OCI-LY7 (cell line): ENCODE measurements at regions not wholly inside any gene's neighbourhood (a gene's known extent, or its start where the extent isn't known, plus 50 kb on each side); places are given as distances from the start of the nearest gene placed in this dataset.

Source experiments
- BruUV-seq: library from RNA; stranded (reverse); fragments of 400-500 nt; replicated peaks from 2 replicates; lab custom pipeline; 2021; lab: Mats Ljungman, UMichigan
- CTCF ChIA-PET: fragments of 300-600 bp; sonication (Branson Sonifier 250); formaldehyde crosslinking; loops from one replicate; lab custom pipeline; 2022; ENCODE audit warnings: antibody characterized with exemption; ENCODE audit not compliant: unreplicated experiment; lab: Charles Lee
- POLR2A ChIA-PET: fragments of 300-600 bp; sonication (Branson Sonifier 250); formaldehyde crosslinking; loops from one replicate; lab custom pipeline; 2022; ENCODE audit warnings: antibody characterized with exemption; lab: Charles Lee
- DNase-seq: peaks from one replicate; pipeline ENCODE4 v3.0.0-alpha.2; 2015; ENCODE audit warnings: low spot score
- H2AFZ ChIP-seq: fragments of 200-600 bp; sonication (generic), shearing (Covaris generic); 2 replicates; pipeline ENCODE4 v1.6.1; 2014; ENCODE audit warnings: mild to moderate bottlenecking, antibody characterized with exemption, low read length, moderate library complexity
- H3K27ac ChIP-seq: fragments of 200-600 bp; sonication (generic); 2 replicates; pipeline ENCODE4 v1.5.1; 2014; ENCODE audit warnings: mixed run types, low read depth, mild to moderate bottlenecking, moderate library complexity, low read length, inconsistent platforms; ENCODE audit not compliant: poor library complexity, severe bottlenecking
- H3K36me3 ChIP-seq: fragments of 200-600 bp; sonication (generic); 2 replicates; pipeline ENCODE4 v1.6.1; 2014; ENCODE audit warnings: mild to moderate bottlenecking, antibody characterized with exemption, low read length, moderate library complexity, mixed read lengths; ENCODE audit not compliant: insufficient read depth
- H3K4me1 ChIP-seq: fragments of 200-600 bp; sonication (generic); 2 replicates; pipeline ENCODE4 v1.5.1; 2014; ENCODE audit warnings: mild to moderate bottlenecking, low read length; ENCODE audit not compliant: insufficient read depth, poor library complexity, severe bottlenecking
- H3K4me2 ChIP-seq: fragments of 200-600 bp; sonication (generic); 2 replicates; pipeline ENCODE4 v1.6.1; 2014; ENCODE audit warnings: mild to moderate bottlenecking, low read length
- H3K4me3 ChIP-seq: fragments of 200-600 bp; sonication (generic); 2 replicates; pipeline ENCODE4 v1.5.1; 2014; ENCODE audit warnings: mild to moderate bottlenecking, low read depth, low read length; ENCODE audit not compliant: poor library complexity, severe bottlenecking
- H3K79me2 ChIP-seq: fragments of 200-600 bp; sonication (generic); 2 replicates; pipeline ENCODE4 v1.6.1; 2016; ENCODE audit warnings: low read depth, mild to moderate bottlenecking, low read length, moderate library complexity, mixed read lengths; ENCODE audit not compliant: insufficient read depth
- H3K9me2 ChIP-seq: fragments of 200-600 bp; sonication (generic); 2 replicates; pipeline ENCODE4 v1.6.1; 2016; ENCODE audit warnings: mild to moderate bottlenecking, low read length, mixed read lengths; ENCODE audit not compliant: insufficient read depth
- H3K9me3 ChIP-seq: fragments of 200-600 bp; sonication (generic); 2 replicates; pipeline ENCODE4 v1.6.1; 2014; ENCODE audit warnings: mild to moderate bottlenecking, mixed run types, low read length, mixed read lengths
- H4K20me1 ChIP-seq: fragments of 200-600 bp; sonication (generic); 2 replicates; pipeline ENCODE4 v1.6.1; 2014; ENCODE audit warnings: mild to moderate bottlenecking, antibody characterized with exemption, low read length, moderate library complexity, mixed read lengths; ENCODE audit not compliant: insufficient read depth
- EZH2phosphoT487 ChIP-seq: fragments of 200-600 bp; sonication (generic); IDR thresholded peaks from 2 replicates; pipeline ENCODE4 v1.6.1; 2018; ENCODE audit warnings: low read depth, borderline replicate concordance, mild to moderate bottlenecking, mixed run types, antibody characterized with exemption, low read length, moderate library complexity, mixed read lengths
- intact Hi-C: fragments of 100-400 bp; cut with micrococcal nuclease; formaldehyde crosslinking; loops from one replicate; pipeline ENCODE4 v1.10.0; 2022; ENCODE audit not compliant: unreplicated experiment
- TF ChIP-seq, protein P1 (sequence below): fragments of 200-600 bp; sonication (generic); conservative IDR thresholded peaks from 2 replicates; pipeline ENCODE4 v1.5.1; 2014; ENCODE audit warnings: mild to moderate bottlenecking, antibody characterized with exemption, low read length, moderate library complexity, mixed read lengths

DNA sequence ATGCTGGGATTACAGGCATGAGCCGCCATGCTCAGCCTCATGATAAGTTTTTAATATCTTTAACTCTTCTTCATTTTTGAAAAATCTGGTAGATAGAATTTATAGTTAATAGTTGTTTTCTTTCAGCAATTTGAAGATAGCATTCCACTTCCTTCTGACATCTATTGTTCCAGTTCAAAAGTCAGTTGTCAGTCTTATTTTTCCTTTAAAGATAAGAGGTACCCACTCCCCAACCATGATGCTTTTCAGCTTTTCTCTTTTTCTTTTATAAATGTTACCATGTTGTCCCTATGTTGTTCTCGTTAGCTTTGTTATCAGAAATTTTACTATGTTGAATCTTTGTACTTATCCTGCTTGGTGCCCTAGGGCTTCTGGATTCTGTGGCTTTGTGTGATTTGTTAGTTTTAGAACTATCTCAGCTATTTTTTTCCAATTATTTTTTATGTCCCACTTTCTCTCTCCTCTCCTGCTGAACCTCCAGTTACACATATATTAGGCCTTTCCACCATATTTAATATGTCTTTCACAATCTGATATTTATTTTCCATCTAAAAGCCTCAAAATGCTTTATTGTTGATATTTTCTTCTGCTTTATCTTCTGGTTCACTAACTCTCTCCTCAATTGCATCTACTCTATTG, 181.6 kb upstream of the FOXN3 start:
- no peak overlapping the region for H3K4me3 ChIP-seq
- POLR2A ChIA-PET, result no interaction called here
- TF ChIP-seq, protein P1, sequence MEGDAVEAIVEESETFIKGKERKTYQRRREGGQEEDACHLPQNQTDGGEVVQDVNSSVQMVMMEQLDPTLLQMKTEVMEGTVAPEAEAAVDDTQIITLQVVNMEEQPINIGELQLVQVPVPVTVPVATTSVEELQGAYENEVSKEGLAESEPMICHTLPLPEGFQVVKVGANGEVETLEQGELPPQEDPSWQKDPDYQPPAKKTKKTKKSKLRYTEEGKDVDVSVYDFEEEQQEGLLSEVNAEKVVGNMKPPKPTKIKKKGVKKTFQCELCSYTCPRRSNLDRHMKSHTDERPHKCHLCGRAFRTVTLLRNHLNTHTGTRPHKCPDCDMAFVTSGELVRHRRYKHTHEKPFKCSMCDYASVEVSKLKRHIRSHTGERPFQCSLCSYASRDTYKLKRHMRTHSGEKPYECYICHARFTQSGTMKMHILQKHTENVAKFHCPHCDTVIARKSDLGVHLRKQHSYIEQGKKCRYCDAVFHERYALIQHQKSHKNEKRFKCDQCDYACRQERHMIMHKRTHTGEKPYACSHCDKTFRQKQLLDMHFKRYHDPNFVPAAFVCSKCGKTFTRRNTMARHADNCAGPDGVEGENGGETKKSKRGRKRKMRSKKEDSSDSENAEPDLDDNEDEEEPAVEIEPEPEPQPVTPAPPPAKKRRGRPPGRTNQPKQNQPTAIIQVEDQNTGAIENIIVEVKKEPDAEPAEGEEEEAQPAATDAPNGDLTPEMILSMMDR, result no peak
- TF ChIP-seq EZH2phosphoT487, result no peak
- peaks cover 9% of the 10 kb centered on the region; the same call in 1 of the 2 replicates for H3K36me3 ChIP-seq
- intact Hi-C loops, result no loop called here
- no peaks in the 10 kb centered on the region for H3K9me2 ChIP-seq
- H4K20me1 ChIP-seq, result no peaks in the 10 kb centered on the region
- H3K79me2 ChIP-seq, result 0 out of 2 replicates have a peak, but pooled peaks cover 2% of the 10 kb centered on the region
- no peaks in the 10 kb centered on the region for H3K4me1 ChIP-seq
- peak; percentile 44 for DNase-seq
- H2AFZ ChIP-seq, result no peak overlapping the region
- no peak overlapping the region for H3K27ac ChIP-seq
- H3K9me3 ChIP-seq, result peaks cover 61% of the 10 kb centered on the region
- H3K4me2 ChIP-seq, result no peak overlapping the region
- CTCF ChIA-PET, result no interaction called here
- no TSS peak for BruUV-seq

DNA sequence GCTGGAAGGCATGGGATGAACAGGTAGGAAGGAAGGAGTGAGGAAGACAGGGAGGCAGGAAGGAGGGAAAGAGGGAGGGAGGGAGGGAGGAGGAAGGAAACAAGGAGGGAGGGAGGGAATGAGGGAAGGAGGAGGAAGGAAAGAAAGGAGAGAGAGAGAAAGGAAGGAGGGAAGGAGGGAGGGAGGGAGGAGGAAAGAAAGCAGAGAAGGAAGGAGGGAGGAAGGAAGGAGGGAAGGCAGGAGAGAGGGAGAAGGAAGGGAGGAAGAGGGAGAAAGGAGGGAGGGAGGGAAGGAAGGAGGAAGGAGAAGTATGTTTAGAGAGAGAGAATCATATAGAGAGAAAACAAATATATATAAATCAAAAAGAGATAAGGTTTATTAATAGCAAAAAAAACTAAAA, 175.9 kb upstream of the FOXN3 start:
- no peaks in the 10 kb centered on the region for H3K9me2 ChIP-seq
- POLR2A ChIA-PET, result interaction anchor here (0.9 kb wide), 1 partner anchor 227 kb away, joined by 3 read pairs; no protein-coding TSS in a partner anchor
- no peak overlapping the region for H2AFZ ChIP-seq
- peaks cover 20% of the 10 kb centered on the region; the same call in 1 of the 2 replicates for H3K9me3 ChIP-seq
- no peak for DNase-seq
- no peak overlapping the region for H3K27ac ChIP-seq
- H3K79me2 ChIP-seq, result no peaks in the 10 kb centered on the region
- no TSS peak for BruUV-seq
- TF ChIP-seq, protein P1, result no peak
- TF ChIP-seq EZH2phosphoT487, result no peak
- peaks cover 16% of the 10 kb centered on the region for H3K4me1 ChIP-seq
- intact Hi-C loops, result no loop called here
- H3K4me2 ChIP-seq, result no peak overlapping the region
- H4K20me1 ChIP-seq, result no peaks in the 10 kb centered on the region
- H3K4me3 ChIP-seq, result no peak overlapping the region
- H3K36me3 ChIP-seq, result peaks cover 6% of the 10 kb centered on the region; the same call in 1 of the 2 replicates
- CTCF ChIA-PET, result no interaction called here

DNA sequence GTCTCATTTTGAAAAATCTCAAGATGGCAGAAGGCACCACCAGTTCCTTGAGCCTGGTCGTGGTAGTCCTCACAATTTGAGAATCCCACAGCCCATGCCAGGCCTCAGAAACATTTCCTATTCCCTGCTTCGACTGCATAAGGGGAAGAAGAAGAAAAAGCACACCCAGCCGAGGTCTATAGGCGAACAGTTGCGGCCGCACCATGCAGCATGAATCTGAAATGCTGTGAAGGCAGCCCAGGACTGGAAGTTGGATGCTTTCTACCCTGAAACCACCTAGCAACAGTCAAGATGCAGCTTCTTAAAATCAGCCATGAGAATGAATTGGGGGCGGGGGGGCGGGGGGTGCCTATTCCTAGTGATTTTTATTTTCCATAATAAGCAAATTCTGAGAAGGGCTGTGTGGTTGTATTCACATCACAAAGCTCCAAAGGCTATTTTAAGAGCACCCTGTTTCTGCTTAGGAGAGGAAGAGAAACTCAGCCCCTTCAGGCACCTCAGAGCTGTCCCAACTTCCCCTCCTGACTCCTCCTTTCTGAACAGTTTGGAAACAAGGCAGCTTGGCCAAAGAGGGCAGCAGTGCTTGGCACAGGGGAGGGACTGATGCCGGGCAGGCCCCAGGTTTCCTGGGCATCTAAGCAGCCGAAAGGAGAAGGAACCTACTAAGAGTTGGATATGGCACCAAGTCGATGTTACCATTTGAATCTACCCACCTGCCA, 172.5 kb upstream of the FOXN3 start:
- H3K27ac ChIP-seq, result no peak overlapping the region
- H3K4me1 ChIP-seq, result peaks cover 16% of the 10 kb centered on the region
- peak overlapping the region; percentile 44 for H3K4me2 ChIP-seq
- no peaks in the 10 kb centered on the region for H4K20me1 ChIP-seq
- POLR2A ChIA-PET, result interaction anchor here (0.6 kb wide), 2 partner anchors 55 to 157 kb away, joined by 3 to 5 read pairs; no protein-coding TSS in a partner anchor
- peaks cover 5% of the 10 kb centered on the region; the same call in 1 of the 2 replicates for H3K9me3 ChIP-seq
- H3K79me2 ChIP-seq, result no peaks in the 10 kb centered on the region
- no peak overlapping the region for H3K4me3 ChIP-seq
- no peak for TF ChIP-seq EZH2phosphoT487
- TF ChIP-seq, protein P1, result no peak
- H3K9me2 ChIP-seq, result no peaks in the 10 kb centered on the region
- H2AFZ ChIP-seq, result no peak overlapping the region
- DNase-seq, result peak; percentile 48
- intact Hi-C loops, result no loop called here
- no TSS peak for BruUV-seq
- CTCF ChIA-PET, result no interaction called here
- H3K36me3 ChIP-seq, result peaks cover 6% of the 10 kb centered on the region; the same call in 1 of the 2 replicates
